Caco-2 (cell line): ENCODE measurements at regions not wholly inside any gene's neighbourhood (a gene's known extent, or its start where the extent isn't known, plus 50 kb on each side); places are given as distances from the start of the nearest gene placed in this dataset.

ENCODE experiments used
- BruUV-seq: library from RNA; stranded (reverse); fragments of 400-500 nt; replicated peaks from 2 replicates; lab custom pipeline; 2021; lab: Mats Ljungman, UMichigan
- CTCF ChIA-PET: fragments of 300-600 bp; sonication (Branson Sonifier 250); formaldehyde crosslinking; loops from one replicate; lab custom pipeline; 2022; ENCODE audit warnings: antibody characterized with exemption; lab: Charles Lee
- POLR2A ChIA-PET: fragments of 300-600 bp; sonication (Branson Sonifier 250); formaldehyde crosslinking; loops from one replicate; lab custom pipeline; 2022; ENCODE audit warnings: antibody characterized with exemption; lab: Charles Lee
- DNase-seq, 2 experiments: peaks; one replicate each; pipeline versions ENCODE4 v3.0.0 to v3.0.0-alpha.2; 2020 to 2022
- H3K27me3 ChIP-seq: replicated peaks from 2 replicates; pipeline ENCODE4 v1.6.0; 2011; ENCODE audit warnings: low read length; ENCODE audit not compliant: control insufficient read depth, insufficient read depth
- H3K36me3 ChIP-seq: 2 replicates; pipeline ENCODE4 v1.5.1; 2011; ENCODE audit warnings: low read length; ENCODE audit not compliant: control insufficient read depth, insufficient read depth
- H3K4me1 ChIP-seq: fragments of 250-450 bp; sonication (Bioruptor Pico); 2 replicates; pipeline ENCODE4 v1.5.1; 2020; ENCODE audit warnings: mild to moderate bottlenecking
- H3K4me3 ChIP-seq: 2 replicates; pipeline ENCODE4 v1.5.1; 2011; ENCODE audit warnings: low read depth, mild to moderate bottlenecking, control low read depth, low read length
- H3K9me3 ChIP-seq: fragments of 250-450 bp; sonication (Bioruptor Pico); 2 replicates; pipeline ENCODE4 v1.5.1; 2020; ENCODE audit warnings: mild to moderate bottlenecking, moderate library complexity
- H3K27ac Mint-ChIP-seq: one replicate; pipeline ENCODE4 v1.8.0; 2022; ENCODE audit warnings: mixed read lengths; ENCODE audit not compliant: unreplicated experiment
- H3K27me3 Mint-ChIP-seq: one replicate; pipeline ENCODE4 v1.8.0; 2022; ENCODE audit warnings: mixed read lengths; ENCODE audit not compliant: insufficient read depth, unreplicated experiment
- H3K36me3 Mint-ChIP-seq: one replicate; pipeline ENCODE4 v1.8.0; 2022; ENCODE audit warnings: mild to moderate bottlenecking, mixed read lengths; ENCODE audit not compliant: insufficient read depth, unreplicated experiment
- H3K4me1 Mint-ChIP-seq: one replicate; pipeline ENCODE4 v1.8.0; 2022; ENCODE audit warnings: low read depth, mixed read lengths; ENCODE audit not compliant: unreplicated experiment
- H3K4me3 Mint-ChIP-seq: one replicate; pipeline ENCODE4 v1.8.0; 2022; ENCODE audit warnings: mild to moderate bottlenecking, moderate library complexity, mixed read lengths; ENCODE audit not compliant: unreplicated experiment
- H3K9me3 Mint-ChIP-seq: one replicate; pipeline ENCODE4 v1.8.0; 2022; ENCODE audit warnings: mixed read lengths; ENCODE audit not compliant: unreplicated experiment
- CTCF ChIP-seq, 2 experiments: fragments of 200-600 bp in 1 of 2; IDR thresholded peaks; 1 replicate in 1 of 2; 2 replicates in 1 of 2; pipeline versions ENCODE4 v1.5.1 to v1.8.0; 2011 to 2022; ENCODE audit warnings: antibody characterized with exemption in 1 of 2, control low read depth in 1 of 2, inconsistent platforms in 1 of 2, low read depth in 1 of 2, low read length in 1 of 2, mild to moderate bottlenecking in 1 of 2, moderate library complexity in 1 of 2; ENCODE audit not compliant: insufficient read depth in 1 of 2, severe bottlenecking in 1 of 2, unreplicated experiment in 1 of 2
- intact Hi-C: fragments of 100-400 bp; cut with micrococcal nuclease; formaldehyde crosslinking; loops from one replicate; pipeline ENCODE4 v1.10.0; 2022; ENCODE audit not compliant: unreplicated experiment

- CTCF ChIA-PET, result no interaction called here
- no peak overlapping the region for H3K4me3 Mint-ChIP-seq
- POLR2A ChIA-PET, result no interaction called here
- intact Hi-C loops, result no loop called here
- no peaks in the 10 kb centered on the region for H3K36me3 Mint-ChIP-seq
- no TSS peak for BruUV-seq
- H3K9me3 Mint-ChIP-seq, result peaks cover 19% of the 10 kb centered on the region
- no peaks in the 10 kb centered on the region for H3K4me1 Mint-ChIP-seq
- Histone ChIP-seq H3K36me3 (no peaks in the 10 kb centered on the region), H3K4me3 (no peak overlapping the region), H3K4me1 (no peaks in the 10 kb centered on the region), H3K9me3 (peaks cover 6% of the 10 kb centered on the region; the same call in 1 of the 2 replicates), H3K27me3 (no peaks in the 10 kb centered on the region)
- H3K27ac Mint-ChIP-seq, result no peak overlapping the region
- TF ChIP-seq CTCF (IDR thresholded peaks at IDR 0.05; ENCODE audit: insufficient read depth in 1 of 2, low read depth in 1 of 2, low read length in 1 of 2, severe bottlenecking in 1 of 2, unreplicated experiment in 1 of 2), result no peak
- peaks cover 3% of the 10 kb centered on the region for H3K27me3 Mint-ChIP-seq
- no peak for DNase-seq
Observed at GRCh38 chr13:58579468-58579867, 947.9 kb downstream of the PCDH17 start.

DNA sequence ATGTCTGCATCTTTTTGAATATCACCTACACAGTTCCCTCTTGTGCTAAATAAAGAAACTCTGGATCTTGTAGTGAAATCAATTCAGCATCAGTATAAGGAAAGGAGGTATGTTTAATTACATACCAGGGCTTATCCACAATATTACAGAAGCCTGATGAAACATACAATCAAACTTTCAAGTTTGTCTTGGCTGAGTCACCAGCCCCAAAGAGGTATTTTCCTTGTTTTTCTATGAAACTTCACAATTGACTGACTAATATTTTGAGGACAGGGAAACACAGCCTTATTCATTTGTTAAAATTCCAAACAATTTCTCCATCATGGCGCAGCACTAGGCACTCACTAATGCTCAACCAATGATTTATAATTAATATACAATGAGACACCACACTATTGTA, 952.4 kb downstream of the PCDH17 start:
- POLR2A ChIA-PET, result no interaction called here
- H3K9me3 Mint-ChIP-seq, result no peaks in the 10 kb centered on the region
- H3K4me1 Mint-ChIP-seq, result no peaks in the 10 kb centered on the region
- Histone ChIP-seq H3K9me3 (no peaks in the 10 kb centered on the region), H3K27me3 (no peaks in the 10 kb centered on the region), H3K36me3 (no peaks in the 10 kb centered on the region), H3K4me3 (no peak overlapping the region), H3K4me1 (no peaks in the 10 kb centered on the region)
- no peaks in the 10 kb centered on the region for H3K36me3 Mint-ChIP-seq
- TF ChIP-seq CTCF (IDR thresholded peaks at IDR 0.05; ENCODE audit: insufficient read depth in 1 of 2, low read depth in 1 of 2, low read length in 1 of 2, severe bottlenecking in 1 of 2, unreplicated experiment in 1 of 2), result no peak
- DNase-seq, result no peak
- H3K27me3 Mint-ChIP-seq, result peaks cover 3% of the 10 kb centered on the region
- CTCF ChIA-PET, result no interaction called here
- BruUV-seq, result no TSS peak
- no peak overlapping the region for H3K4me3 Mint-ChIP-seq
- no peak overlapping the region for H3K27ac Mint-ChIP-seq
- intact Hi-C loops, result no loop called here

- Mint-ChIP-seq H3K4me3 (no peak overlapping the region), H3K27me3 (peaks cover 3% of the 10 kb centered on the region), H3K9me3 (no peaks in the 10 kb centered on the region), H3K27ac (no peak overlapping the region), H3K36me3 (no peaks in the 10 kb centered on the region), H3K4me1 (no peaks in the 10 kb centered on the region)
- CTCF ChIA-PET, result no interaction called here
- DNase-seq, result no peak
- Histone ChIP-seq H3K36me3 (no peaks in the 10 kb centered on the region), H3K9me3 (no peaks in the 10 kb centered on the region), H3K4me1 (no peaks in the 10 kb centered on the region), H3K4me3 (no peak overlapping the region), H3K27me3 (no peaks in the 10 kb centered on the region)
- no peak for TF ChIP-seq CTCF (IDR thresholded peaks at IDR 0.05; ENCODE audit: insufficient read depth in 1 of 2, low read depth in 1 of 2, low read length in 1 of 2, severe bottlenecking in 1 of 2, unreplicated experiment in 1 of 2)
- no TSS peak for BruUV-seq
- intact Hi-C loops, result no loop called here
- POLR2A ChIA-PET, result no interaction called here
Observed at GRCh38 chr13:58584610-58585009, 953.1 kb downstream of the PCDH17 start.
